ENCODE measurements at regions not wholly inside any gene's neighbourhood (a gene's known extent, or its start where the extent isn't known, plus 50 kb on each side); places are given as distances from the start of the nearest gene placed in this dataset.
A peak's percentile ranks its signal among the peaks of the same experiment; 100 is the strongest.
"Not testable (repeated sequence)": the region's sequence is repeated elsewhere in the genome, so short reads cannot be mapped to it uniquely, and the experiment has no call there.

DNA sequence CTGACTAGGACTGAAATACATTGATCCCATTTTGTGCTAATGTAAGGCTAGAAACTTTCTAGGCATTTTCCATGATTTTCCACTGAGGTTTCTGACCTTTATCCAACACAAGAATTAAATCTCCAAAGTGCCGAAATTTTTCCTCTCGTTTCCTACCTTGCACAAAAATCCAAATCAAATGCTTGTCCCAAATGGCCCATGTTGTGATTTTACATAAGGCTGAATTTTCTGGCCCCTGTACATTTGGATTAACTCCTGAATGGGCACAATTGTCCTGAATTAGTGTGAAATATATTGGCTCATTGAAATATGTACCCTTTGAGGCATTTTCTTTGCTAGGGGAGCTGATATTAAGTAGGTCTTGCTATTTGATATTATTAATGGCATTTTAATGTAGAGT is 105.6 kb upstream of the CBLB start:
- WGBS (ENCODE audit: insufficient coverage, low lambda C conversion rate): no CpG with 5 or more reads among the region's 2 CpGs
- no peak for DNase-seq
- H3K9me3 ChIP-seq (ENCODE audit: control insufficient read depth, low read depth, low read length): no peaks in the 10 kb centered on the region

DNA sequence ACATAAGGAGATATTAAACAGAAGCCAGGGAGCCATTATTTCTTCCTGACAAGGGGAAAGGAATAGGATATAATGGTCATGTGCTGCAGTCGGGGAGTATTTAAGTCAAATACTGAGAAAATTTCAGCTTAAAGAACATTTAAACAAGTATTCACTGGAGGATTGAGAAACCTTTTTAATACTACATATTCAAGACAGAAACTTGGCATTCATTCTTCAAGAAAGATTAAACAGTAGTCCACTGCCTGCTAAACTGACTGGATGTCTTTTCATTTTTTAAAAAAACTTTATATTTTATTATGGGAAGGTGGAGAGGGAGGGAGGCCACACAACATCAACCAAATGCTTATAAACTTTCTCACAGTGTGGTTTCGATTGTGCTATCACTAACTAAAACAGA is 107.4 kb upstream of the CBLB start:
- Histone ChIP-seq H3K27me3 (ENCODE audit: control insufficient read depth, insufficient read depth, low read length) (no peaks in the 10 kb centered on the region), H3K9me3 (ENCODE audit: control insufficient read depth, low read depth, low read length) (no peaks in the 10 kb centered on the region), H3K4me1 (ENCODE audit: control insufficient read depth, insufficient read depth, low read length) (no peaks in the 10 kb centered on the region), H3K27ac (ENCODE audit: low read length) (no peak overlapping the region), H3K36me3 (ENCODE audit: control insufficient read depth, insufficient read depth, low read length) (no peaks in the 10 kb centered on the region), H3K4me3 (ENCODE audit: low read length) (no peak overlapping the region)
- WGBS (ENCODE audit: insufficient coverage, low lambda C conversion rate): no CpG with 5 or more reads among the region's 2 CpGs
- DNase-seq: no peak

More for the DNA sequence above, 105.6 kb upstream of the CBLB start:
- no peaks in the 10 kb centered on the region for H3K4me1 ChIP-seq (ENCODE audit: control insufficient read depth, insufficient read depth, low read length)
- no peaks in the 10 kb centered on the region for H3K36me3 ChIP-seq (ENCODE audit: control insufficient read depth, insufficient read depth, low read length)
- H3K4me3 ChIP-seq (ENCODE audit: low read length): no peak overlapping the region
- no peaks in the 10 kb centered on the region for H3K27me3 ChIP-seq (ENCODE audit: control insufficient read depth, insufficient read depth, low read length)
- H3K27ac ChIP-seq (ENCODE audit: low read length): no peak overlapping the region

DNA sequence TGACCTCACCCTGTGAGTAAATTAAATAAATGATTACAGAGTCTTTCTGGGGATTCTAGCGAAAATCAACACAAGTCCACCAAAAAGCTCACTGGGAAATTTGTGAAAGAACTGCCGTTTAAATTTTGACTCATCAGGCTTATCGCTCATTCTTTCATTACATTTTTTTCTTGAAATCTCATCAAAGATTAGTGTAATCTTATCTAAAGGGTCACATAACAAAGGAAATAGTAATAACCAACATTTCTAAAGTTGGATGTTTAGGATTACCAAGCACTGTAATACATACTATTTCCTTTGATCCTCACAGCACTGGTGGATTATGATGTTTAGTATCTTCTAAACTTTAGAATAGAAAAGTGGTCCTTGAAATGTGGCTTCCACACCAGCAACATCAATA is 111.1 kb upstream of the CBLB start:
- no peaks in the 10 kb centered on the region for H3K4me1 ChIP-seq (ENCODE audit: control insufficient read depth, insufficient read depth, low read length)
- DNase-seq: no peak
- no peaks in the 10 kb centered on the region for H3K27me3 ChIP-seq (ENCODE audit: control insufficient read depth, insufficient read depth, low read length)
- H3K27ac ChIP-seq (ENCODE audit: low read length): no peak overlapping the region
- H3K9me3 ChIP-seq (ENCODE audit: control insufficient read depth, low read depth, low read length): no peaks in the 10 kb centered on the region
- no peak overlapping the region for H3K4me3 ChIP-seq (ENCODE audit: low read length)
- no peaks in the 10 kb centered on the region for H3K36me3 ChIP-seq (ENCODE audit: control insufficient read depth, insufficient read depth, low read length)
- WGBS (ENCODE audit: insufficient coverage, low lambda C conversion rate): no CpG with 5 or more reads among the region's 3 CpGs

DNA sequence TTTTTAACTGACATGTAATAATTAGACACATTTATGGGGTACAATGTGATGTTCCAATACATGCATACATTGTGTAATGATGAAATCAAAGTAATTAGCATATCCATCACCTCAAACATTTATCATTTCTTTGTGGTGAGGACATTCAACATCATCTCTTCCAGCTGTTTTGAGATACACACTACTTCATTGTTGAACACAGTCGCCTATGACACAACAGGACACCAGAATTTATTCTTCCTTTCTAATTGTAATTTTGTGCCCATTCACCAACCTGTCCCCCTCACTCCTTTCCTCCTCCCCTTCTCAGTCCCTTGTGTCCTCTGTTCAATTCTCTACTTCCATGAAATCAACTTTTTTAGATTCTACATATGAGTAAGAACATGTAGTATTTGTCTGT is 113.4 kb upstream of the CBLB start:
- no peaks in the 10 kb centered on the region for H3K4me1 ChIP-seq (ENCODE audit: control insufficient read depth, insufficient read depth, low read length)
- no peak for DNase-seq
- no CpG with 5 or more reads among the region's 1 CpG for WGBS (ENCODE audit: insufficient coverage, low lambda C conversion rate)
- no peak overlapping the region for H3K27ac ChIP-seq (ENCODE audit: low read length)
- H3K9me3 ChIP-seq (ENCODE audit: control insufficient read depth, low read depth, low read length): no peaks in the 10 kb centered on the region
- no peak overlapping the region for H3K4me3 ChIP-seq (ENCODE audit: low read length)
- no peaks in the 10 kb centered on the region for H3K36me3 ChIP-seq (ENCODE audit: control insufficient read depth, insufficient read depth, low read length)
- no peaks in the 10 kb centered on the region for H3K27me3 ChIP-seq (ENCODE audit: control insufficient read depth, insufficient read depth, low read length)

DNA sequence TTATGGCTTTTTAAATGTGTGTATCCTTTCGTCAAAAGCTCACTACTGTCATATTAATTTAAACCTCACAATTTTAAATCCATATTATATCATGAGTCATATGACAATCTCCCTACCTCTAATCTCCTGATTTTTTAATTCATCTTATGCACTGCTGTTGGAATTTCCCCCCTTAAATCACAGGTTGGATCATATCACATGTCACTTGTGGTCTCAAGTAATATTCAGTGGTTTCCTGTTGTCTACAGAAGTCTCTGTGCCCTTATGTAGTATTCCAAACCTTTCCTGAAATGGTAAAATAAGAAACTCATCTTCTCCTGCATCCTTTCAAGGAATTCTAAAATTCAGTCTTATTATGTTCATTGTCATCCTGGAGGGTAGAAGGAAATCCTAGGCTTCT is 116.0 kb upstream of the CBLB start:
- H3K4me1 ChIP-seq (ENCODE audit: control insufficient read depth, insufficient read depth, low read length): no peaks in the 10 kb centered on the region
- H3K36me3 ChIP-seq (ENCODE audit: control insufficient read depth, insufficient read depth, low read length): no peaks in the 10 kb centered on the region
- no peaks in the 10 kb centered on the region for H3K9me3 ChIP-seq (ENCODE audit: control insufficient read depth, low read depth, low read length)
- no peaks in the 10 kb centered on the region for H3K27me3 ChIP-seq (ENCODE audit: control insufficient read depth, insufficient read depth, low read length)
- no peak for DNase-seq
- no peak overlapping the region for H3K27ac ChIP-seq (ENCODE audit: low read length)
- H3K4me3 ChIP-seq (ENCODE audit: low read length): no peak overlapping the region
- WGBS (ENCODE audit: insufficient coverage, low lambda C conversion rate): 100% methylated on average over 1 of the region's 1 CpG

DNA sequence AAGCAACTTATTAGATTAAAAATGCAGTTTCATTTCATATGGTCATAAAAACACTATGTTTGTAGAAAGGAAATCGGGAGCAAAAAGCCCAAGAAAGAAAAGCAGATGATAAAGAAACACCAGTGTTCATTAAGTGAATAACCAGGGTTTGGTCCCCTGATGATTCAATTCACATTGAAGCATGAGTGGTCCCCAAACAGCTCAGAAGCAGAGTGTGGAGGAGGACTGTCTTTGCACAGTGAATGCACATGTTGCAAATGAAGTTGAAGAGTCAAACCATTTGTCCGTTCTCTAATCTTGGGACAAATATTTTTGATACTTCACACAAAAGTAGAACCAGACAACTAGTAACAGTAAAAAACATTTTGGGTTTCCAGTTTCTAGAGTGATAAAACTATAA is 117.5 kb upstream of the CBLB start:
- not testable (repeated sequence) for DNase-seq; H3K9me3 ChIP-seq (ENCODE audit: control insufficient read depth, low read depth, low read length); H3K4me1 ChIP-seq (ENCODE audit: control insufficient read depth, insufficient read depth, low read length); H3K27ac ChIP-seq (ENCODE audit: low read length); H3K36me3 ChIP-seq (ENCODE audit: control insufficient read depth, insufficient read depth, low read length); H3K27me3 ChIP-seq (ENCODE audit: control insufficient read depth, insufficient read depth, low read length); H3K4me3 ChIP-seq (ENCODE audit: low read length)
- WGBS (ENCODE audit: insufficient coverage, low lambda C conversion rate): no CpG with 5 or more reads among the region's 2 CpGs

DNA sequence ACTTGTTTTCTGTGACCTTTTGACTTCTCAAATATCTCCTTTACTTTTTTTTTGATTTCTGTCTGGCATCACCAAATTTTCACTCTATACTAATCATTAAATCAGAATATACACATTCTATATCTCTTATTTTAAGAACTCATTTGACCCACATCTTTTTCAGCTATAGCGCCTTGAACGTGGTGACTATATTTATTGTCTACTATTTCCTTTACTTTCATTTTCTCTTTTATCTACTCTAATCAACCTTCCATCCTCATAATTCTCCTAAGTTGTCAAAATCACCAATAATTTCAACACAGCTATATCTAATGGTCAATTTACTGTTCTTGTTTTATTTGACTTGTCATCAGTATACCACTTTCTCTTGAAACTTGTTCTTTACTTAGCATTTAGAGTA is 119.0 kb upstream of the CBLB start:
- 65% methylated on average over 2 of the region's 2 CpGs for WGBS (ENCODE audit: insufficient coverage, low lambda C conversion rate)
- no peak for DNase-seq
- H3K36me3 ChIP-seq (ENCODE audit: control insufficient read depth, insufficient read depth, low read length): no peaks in the 10 kb centered on the region
- no peak overlapping the region for H3K27ac ChIP-seq (ENCODE audit: low read length)
- no peaks in the 10 kb centered on the region for H3K9me3 ChIP-seq (ENCODE audit: control insufficient read depth, low read depth, low read length)
- no peaks in the 10 kb centered on the region for H3K4me1 ChIP-seq (ENCODE audit: control insufficient read depth, insufficient read depth, low read length)
- no peaks in the 10 kb centered on the region for H3K27me3 ChIP-seq (ENCODE audit: control insufficient read depth, insufficient read depth, low read length)
- no peak overlapping the region for H3K4me3 ChIP-seq (ENCODE audit: low read length)

DNA sequence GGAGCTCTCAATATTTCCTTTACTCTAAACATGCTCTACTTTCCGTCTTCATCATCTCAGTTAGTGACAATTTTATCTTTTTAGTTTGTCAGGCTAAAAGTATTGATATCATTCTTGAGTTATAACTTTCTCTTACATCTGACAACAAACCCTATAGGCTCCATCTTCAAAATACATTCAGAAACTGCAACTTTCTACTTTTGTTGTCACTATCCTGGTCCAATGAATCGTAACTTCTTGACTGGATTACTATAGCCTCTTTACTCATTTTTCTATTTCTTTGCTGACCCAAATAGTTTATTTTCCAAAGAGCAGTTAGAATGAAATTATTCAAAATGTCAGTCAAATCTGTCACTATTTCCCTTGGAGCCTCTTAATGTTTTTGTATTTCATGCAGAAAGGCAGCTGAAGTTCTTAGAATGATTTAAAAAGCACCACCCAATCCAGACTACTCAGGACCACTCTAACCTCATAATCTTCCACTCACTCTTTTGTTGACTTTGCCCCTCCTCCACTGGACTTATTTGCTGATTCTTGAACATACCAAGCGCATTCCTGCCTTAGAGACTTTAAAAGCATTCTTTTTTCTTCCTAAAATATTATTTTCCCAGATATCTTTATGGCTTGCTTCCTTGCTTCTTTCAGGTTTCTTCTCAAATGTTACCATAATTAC is 119.9 kb upstream of the CBLB start:
- H3K4me1 ChIP-seq (ENCODE audit: control insufficient read depth, insufficient read depth, low read length): no peaks in the 10 kb centered on the region
- H3K4me3 ChIP-seq (ENCODE audit: low read length): no peak overlapping the region
- H3K36me3 ChIP-seq (ENCODE audit: control insufficient read depth, insufficient read depth, low read length): no peaks in the 10 kb centered on the region
- no peak overlapping the region for H3K27ac ChIP-seq (ENCODE audit: low read length)
- no peak for DNase-seq
- no peaks in the 10 kb centered on the region for H3K9me3 ChIP-seq (ENCODE audit: control insufficient read depth, low read depth, low read length)
- WGBS (ENCODE audit: insufficient coverage, low lambda C conversion rate): 84% methylated on average over 2 of the region's 3 CpGs
- H3K27me3 ChIP-seq (ENCODE audit: control insufficient read depth, insufficient read depth, low read length): no peaks in the 10 kb centered on the region

DNA sequence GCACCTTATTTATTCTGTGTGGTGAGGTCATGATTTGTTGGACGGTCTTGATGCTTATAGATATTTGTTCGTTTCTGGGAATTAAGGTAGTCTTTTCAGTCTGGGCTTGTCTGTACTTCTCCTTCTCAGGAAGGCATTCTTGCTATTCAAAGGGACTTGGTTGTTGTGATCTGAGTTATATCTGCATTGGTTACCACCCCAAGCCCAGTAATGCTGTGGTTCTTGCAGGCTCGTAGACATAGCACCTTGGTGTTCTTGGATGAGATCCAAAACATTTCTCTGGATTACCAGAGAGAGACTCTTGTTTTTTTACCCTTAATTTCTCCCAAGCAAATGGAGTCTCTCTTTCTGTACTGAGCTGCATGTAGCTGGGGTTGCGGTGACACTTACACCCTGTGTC is 128.0 kb upstream of the CBLB start:
- no CpG with 5 or more reads among the region's 4 CpGs for WGBS (ENCODE audit: insufficient coverage, low lambda C conversion rate)
- Histone ChIP-seq H3K27me3 (ENCODE audit: control insufficient read depth, insufficient read depth, low read length) (no peaks in the 10 kb centered on the region), H3K36me3 (ENCODE audit: control insufficient read depth, insufficient read depth, low read length) (no peaks in the 10 kb centered on the region), H3K4me1 (ENCODE audit: control insufficient read depth, insufficient read depth, low read length) (peaks cover 4% of the 10 kb centered on the region), H3K9me3 (ENCODE audit: control insufficient read depth, low read depth, low read length) (no peaks in the 10 kb centered on the region), H3K27ac (ENCODE audit: low read length) (no peak overlapping the region), H3K4me3 (ENCODE audit: low read length) (no peak overlapping the region)
- DNase-seq: no peak

DNA sequence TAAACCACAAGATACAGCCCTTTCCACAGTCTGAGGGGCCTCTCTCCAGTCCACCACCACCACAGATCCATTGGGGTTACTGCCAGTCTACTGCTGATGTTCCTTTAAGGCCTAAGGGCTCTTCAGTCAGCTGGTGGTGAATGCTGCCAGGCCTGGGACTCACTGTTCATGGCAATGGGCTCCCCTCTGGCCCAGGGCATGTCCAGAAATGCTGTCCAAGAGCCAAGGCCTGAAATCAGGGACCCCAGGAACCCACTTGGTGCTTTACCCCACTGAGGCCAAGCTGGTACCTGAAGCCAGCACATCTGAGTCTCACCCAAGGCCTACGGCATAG is 128.6 kb upstream of the CBLB start:
- Histone ChIP-seq H3K27me3 (ENCODE audit: control insufficient read depth, insufficient read depth, low read length) (no peaks in the 10 kb centered on the region), H3K4me1 (ENCODE audit: control insufficient read depth, insufficient read depth, low read length) (peaks cover 4% of the 10 kb centered on the region), H3K9me3 (ENCODE audit: control insufficient read depth, low read depth, low read length) (no peaks in the 10 kb centered on the region), H3K4me3 (ENCODE audit: low read length) (no peak overlapping the region), H3K27ac (ENCODE audit: low read length) (peak overlapping the region; percentile 88), H3K36me3 (ENCODE audit: control insufficient read depth, insufficient read depth, low read length) (no peaks in the 10 kb centered on the region)
- DNase-seq: no peak
- WGBS (ENCODE audit: insufficient coverage, low lambda C conversion rate): no CpG with 5 or more reads among the region's 1 CpG

DNA sequence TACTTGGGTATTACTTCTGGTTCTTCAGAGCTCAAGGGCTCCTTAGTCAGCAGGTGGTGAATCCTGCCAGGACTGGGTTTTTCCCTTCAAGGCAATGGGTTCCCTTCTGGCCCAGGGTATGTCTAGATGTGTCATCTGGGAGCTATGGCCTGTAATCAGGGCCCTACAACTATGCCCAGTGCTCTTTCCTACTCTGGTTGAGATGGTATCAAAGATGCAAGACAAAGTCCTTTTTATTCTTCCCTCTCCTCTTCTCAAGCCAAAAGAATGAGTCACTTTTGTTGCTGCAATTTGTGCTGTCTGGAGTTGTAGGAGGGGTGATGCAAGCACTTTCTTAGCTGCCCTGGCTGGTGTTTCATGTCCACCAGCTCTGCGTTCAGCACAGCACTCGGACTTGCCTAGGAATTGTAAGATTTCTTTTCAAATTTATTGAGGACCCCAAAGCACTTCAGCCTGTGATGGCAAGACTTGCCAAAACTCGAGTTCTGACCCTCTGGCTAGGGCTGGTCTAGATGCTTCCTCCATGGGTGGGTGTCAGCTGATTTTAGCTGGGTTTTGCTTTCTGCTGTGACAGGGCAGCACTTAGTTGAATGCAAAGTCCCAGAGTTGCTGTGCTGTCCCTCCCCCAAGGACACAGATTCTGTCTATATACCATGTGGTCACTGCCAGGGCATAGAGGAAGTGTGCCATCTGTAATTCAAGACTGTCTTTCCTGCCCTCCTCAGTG is 129.2 kb upstream of the CBLB start:
- peak overlapping the region; percentile 88 for H3K27ac ChIP-seq (ENCODE audit: low read length)
- no peaks in the 10 kb centered on the region for H3K36me3 ChIP-seq (ENCODE audit: control insufficient read depth, insufficient read depth, low read length)
- H3K4me3 ChIP-seq (ENCODE audit: low read length): no peak overlapping the region
- WGBS (ENCODE audit: insufficient coverage, low lambda C conversion rate): 40% methylated on average over 1 of the region's 3 CpGs
- H3K9me3 ChIP-seq (ENCODE audit: control insufficient read depth, low read depth, low read length): no peaks in the 10 kb centered on the region
- H3K4me1 ChIP-seq (ENCODE audit: control insufficient read depth, insufficient read depth, low read length): peaks cover 4% of the 10 kb centered on the region
- DNase-seq: peak; percentile 54 to 76
- H3K27me3 ChIP-seq (ENCODE audit: control insufficient read depth, insufficient read depth, low read length): no peaks in the 10 kb centered on the region
